ENCODE measurements at regions not wholly inside any gene's neighbourhood (a gene's known extent, or its start where the extent isn't known, plus 50 kb on each side); places are given as distances from the start of the nearest gene placed in this dataset.

DNA sequence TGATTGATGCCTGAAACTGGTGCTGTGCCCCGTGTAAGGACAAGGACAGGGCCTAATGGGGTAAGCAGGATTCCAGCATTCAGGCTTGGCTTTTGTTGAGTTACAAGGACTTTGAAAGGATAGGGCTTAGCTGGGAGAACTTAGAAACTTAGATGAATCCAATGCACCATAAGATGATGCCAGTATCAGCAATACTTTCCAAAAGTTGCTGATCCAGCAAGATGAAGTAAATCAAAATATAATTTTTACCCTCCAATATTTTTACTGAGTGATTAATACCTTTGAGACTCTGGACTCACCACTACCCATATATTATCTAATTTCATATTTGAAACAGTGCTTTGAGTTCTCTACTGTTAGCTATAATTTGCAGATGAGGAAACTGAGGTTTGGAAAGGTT lies 354.5 kb upstream of the ATP5MC3 start:
- H3K4me3 ChIP-seq, result no peak overlapping the region
- WGBS, 2 donors, result 63 to 75% methylated on average over 1 of the region's 1 CpG
- DNase-seq, result no peak
- TF ChIP-seq, protein P1, sequence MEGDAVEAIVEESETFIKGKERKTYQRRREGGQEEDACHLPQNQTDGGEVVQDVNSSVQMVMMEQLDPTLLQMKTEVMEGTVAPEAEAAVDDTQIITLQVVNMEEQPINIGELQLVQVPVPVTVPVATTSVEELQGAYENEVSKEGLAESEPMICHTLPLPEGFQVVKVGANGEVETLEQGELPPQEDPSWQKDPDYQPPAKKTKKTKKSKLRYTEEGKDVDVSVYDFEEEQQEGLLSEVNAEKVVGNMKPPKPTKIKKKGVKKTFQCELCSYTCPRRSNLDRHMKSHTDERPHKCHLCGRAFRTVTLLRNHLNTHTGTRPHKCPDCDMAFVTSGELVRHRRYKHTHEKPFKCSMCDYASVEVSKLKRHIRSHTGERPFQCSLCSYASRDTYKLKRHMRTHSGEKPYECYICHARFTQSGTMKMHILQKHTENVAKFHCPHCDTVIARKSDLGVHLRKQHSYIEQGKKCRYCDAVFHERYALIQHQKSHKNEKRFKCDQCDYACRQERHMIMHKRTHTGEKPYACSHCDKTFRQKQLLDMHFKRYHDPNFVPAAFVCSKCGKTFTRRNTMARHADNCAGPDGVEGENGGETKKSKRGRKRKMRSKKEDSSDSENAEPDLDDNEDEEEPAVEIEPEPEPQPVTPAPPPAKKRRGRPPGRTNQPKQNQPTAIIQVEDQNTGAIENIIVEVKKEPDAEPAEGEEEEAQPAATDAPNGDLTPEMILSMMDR (IDR thresholded peaks at IDR 0.05), result no peak
- no peak for TF ChIP-seq POLR2A (IDR thresholded peaks at IDR 0.05)
- no peaks in the 10 kb centered on the region for H3K36me3 ChIP-seq (ENCODE audit: low read depth, missing control alignments)
- H3K9me3 ChIP-seq, result no peaks in the 10 kb centered on the region
- no peak overlapping the region for H3K27ac ChIP-seq
- intact Hi-C loops (cut with DNase I; ENCODE audit: low total_unique reads), result no loop called here
- no peaks in the 10 kb centered on the region for H3K27me3 ChIP-seq
- no peaks in the 10 kb centered on the region for H3K4me1 ChIP-seq

DNA sequence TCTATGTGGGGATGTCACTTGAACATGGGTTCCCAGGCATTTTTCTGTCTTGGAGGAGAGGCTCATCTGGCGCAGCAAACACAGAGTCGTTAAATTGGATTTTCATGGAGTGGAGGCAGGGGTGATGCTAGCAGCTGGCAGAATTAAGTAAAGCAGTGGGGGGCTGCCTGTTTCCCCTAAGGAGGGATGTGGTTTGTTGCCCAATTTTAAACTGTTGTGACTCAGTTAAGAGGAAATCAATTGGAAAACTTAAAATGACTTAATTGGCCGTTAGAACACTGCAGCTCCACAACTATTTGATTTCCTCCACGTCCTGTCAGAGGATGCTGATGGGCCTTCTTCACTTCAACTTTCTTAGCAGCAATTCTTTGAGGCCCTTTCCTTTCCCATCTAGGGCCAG lies 354.1 kb upstream of the ATP5MC3 start:
- intact Hi-C loops (cut with DNase I; ENCODE audit: low total_unique reads), result no loop called here
- H3K4me3 ChIP-seq, result no peak overlapping the region

DNA sequence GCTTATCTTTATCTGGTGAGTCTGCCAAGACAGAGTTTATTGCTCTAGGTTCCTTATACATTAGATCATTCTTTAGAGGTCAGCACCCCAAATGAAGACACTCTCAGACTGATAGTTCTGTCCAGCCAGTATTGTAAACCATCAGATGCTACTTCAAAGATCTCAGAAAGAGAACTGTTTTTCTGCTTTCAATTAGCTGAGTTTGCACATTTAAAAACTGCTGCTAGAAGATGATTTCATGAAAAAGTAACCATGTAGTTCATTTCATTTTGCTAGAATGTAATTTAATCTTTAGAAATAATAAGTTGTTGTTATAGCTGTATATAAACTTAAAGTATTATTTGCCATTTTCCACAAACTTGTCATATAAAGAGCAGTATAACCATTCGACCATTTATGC lies 344.5 kb upstream of the ATP5MC3 start:
- no peaks in the 10 kb centered on the region for H3K36me3 ChIP-seq (ENCODE audit: low read depth, missing control alignments)
- H3K4me3 ChIP-seq, result no peak overlapping the region
- no peaks in the 10 kb centered on the region for H3K9me3 ChIP-seq
- intact Hi-C loops (cut with DNase I; ENCODE audit: low total_unique reads), result no loop called here
- no peaks in the 10 kb centered on the region for H3K27me3 ChIP-seq
- WGBS, 2 donors, result 75 to 76% methylated on average over 1 of the region's 1 CpG
- DNase-seq, result no peak
- TF ChIP-seq, protein P1 (IDR thresholded peaks at IDR 0.05), result no peak
- TF ChIP-seq POLR2A (IDR thresholded peaks at IDR 0.05), result no peak
- H3K27ac ChIP-seq, result no peak overlapping the region
- no peaks in the 10 kb centered on the region for H3K4me1 ChIP-seq

More for the DNA sequence above, 354.1 kb upstream of the ATP5MC3 start:
- Histone ChIP-seq H3K4me1 (no peaks in the 10 kb centered on the region), H3K27ac (no peak overlapping the region), H3K36me3 (ENCODE audit: low read depth, missing control alignments) (no peaks in the 10 kb centered on the region), H3K27me3 (no peaks in the 10 kb centered on the region), H3K9me3 (no peaks in the 10 kb centered on the region)
- no peak for DNase-seq
- TF ChIP-seq, protein P1 (IDR thresholded peaks at IDR 0.05), result no peak
- no peak for TF ChIP-seq POLR2A (IDR thresholded peaks at IDR 0.05)
- 69 to 74% methylated on average over 4 of the region's 4 CpGs for WGBS, 2 donors

DNA sequence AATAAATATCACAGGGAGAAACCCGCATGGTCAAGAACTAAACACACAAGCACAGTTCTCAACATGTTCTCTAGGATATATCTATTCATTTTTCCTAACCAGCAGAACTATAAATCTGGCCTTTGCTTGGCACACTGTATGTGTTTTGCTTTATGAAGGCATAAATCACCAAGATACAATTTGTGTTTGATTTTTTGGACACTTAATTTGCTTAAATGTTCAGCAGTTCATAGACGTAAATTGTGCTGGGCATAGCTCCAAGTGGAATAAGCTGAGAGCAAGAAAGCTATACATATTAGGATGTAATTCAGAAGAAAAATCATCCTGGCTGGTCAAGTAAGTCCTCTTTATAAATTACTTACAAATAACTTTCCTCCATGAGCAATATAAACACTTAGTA lies 341.5 kb upstream of the ATP5MC3 start:
- H3K9me3 ChIP-seq, result no peaks in the 10 kb centered on the region
- no peaks in the 10 kb centered on the region for H3K36me3 ChIP-seq (ENCODE audit: low read depth, missing control alignments)
- no peak for DNase-seq
- intact Hi-C loops (cut with DNase I; ENCODE audit: low total_unique reads), result no loop called here
- H3K27me3 ChIP-seq, result no peaks in the 10 kb centered on the region
- no peaks in the 10 kb centered on the region for H3K4me1 ChIP-seq
- TF ChIP-seq, protein P1 (IDR thresholded peaks at IDR 0.05), result no peak
- no peak for TF ChIP-seq POLR2A (IDR thresholded peaks at IDR 0.05)
- H3K27ac ChIP-seq, result no peak overlapping the region
- H3K4me3 ChIP-seq, result no peak overlapping the region
- WGBS, 2 donors, result 64 to 69% methylated on average over 2 of the region's 2 CpGs

DNA sequence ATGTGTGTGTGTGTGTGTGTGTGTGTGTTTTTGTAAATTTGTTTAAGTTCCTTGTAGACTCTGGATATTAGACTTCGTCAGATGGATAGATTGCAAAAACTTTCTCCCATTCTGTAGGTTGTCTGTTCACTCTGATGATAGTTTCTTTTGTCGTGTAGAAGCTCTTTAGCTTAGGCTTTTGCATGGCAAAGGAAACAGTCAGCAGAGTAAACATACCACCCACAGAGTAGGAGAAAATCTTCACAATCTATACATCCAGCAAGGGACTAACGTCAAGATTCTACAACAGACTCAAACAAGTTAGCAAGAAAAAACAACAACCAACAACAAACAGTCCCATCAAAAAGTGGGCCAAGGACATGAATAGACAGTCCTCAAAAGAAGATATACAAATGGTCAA lies 336.7 kb upstream of the ATP5MC3 start:
- TF ChIP-seq, protein P1 (IDR thresholded peaks at IDR 0.05), result no peak
- Histone ChIP-seq H3K36me3 (ENCODE audit: low read depth, missing control alignments) (no peaks in the 10 kb centered on the region), H3K4me1 (no peaks in the 10 kb centered on the region), H3K9me3 (no peaks in the 10 kb centered on the region), H3K27me3 (no peaks in the 10 kb centered on the region), H3K4me3 (no peak overlapping the region), H3K27ac (no peak overlapping the region)
- no peak for DNase-seq
- intact Hi-C loops (cut with DNase I; ENCODE audit: low total_unique reads), result no loop called here
- WGBS, 2 donors, result 50 to 67% methylated on average over 3 of the region's 3 CpGs

Measured in testis (tissue), 2 donors.